IMR-90 (cell line): ENCODE measurements at regions not wholly inside any gene's neighbourhood (a gene's known extent, or its start where the extent isn't known, plus 50 kb on each side); places are given as distances from the start of the nearest gene placed in this dataset.

Experiments used
- ATAC-seq: fragments of 200-7000 bp; cut with Tn5 transposase; 2 replicates; pipeline ENCODE4 v1.9.1; 2020; ENCODE audit warnings: low read depth, mild to moderate bottlenecking, moderate library complexity
- BruUV-seq: library from RNA; stranded (reverse); fragments of 400-500 nt; replicated peaks from 2 replicates; lab custom pipeline; 2021; lab: Mats Ljungman, UMichigan
- CTCF ChIA-PET: fragments of 300-600 bp; formaldehyde crosslinking; extraction: SDS; loops from one replicate; lab custom pipeline; 2021; ENCODE audit warnings: antibody characterized with exemption; lab: Yijun Ruan, JAX
- POLR2A ChIA-PET: fragments of 300-600 bp; sonication (Branson Sonifier 250); formaldehyde crosslinking; loops from one replicate; lab custom pipeline; 2022; ENCODE audit warnings: antibody characterized with exemption; ENCODE audit not compliant: unreplicated experiment; lab: Charles Lee
- DNase-seq: peaks from one replicate; pipeline ENCODE4 v3.0.0; 2013
- H2AFZ ChIP-seq: replicated peaks from 2 replicates; pipeline ENCODE3; 2013; ENCODE audit warnings: low read length, mild to moderate bottlenecking; ENCODE audit not compliant: poor library complexity
- H2AK5ac ChIP-seq: 2 replicates; pipeline ENCODE4 v1.6.1; 2013; ENCODE audit warnings: low read depth, low read length, inconsistent platforms
- H2AK9ac ChIP-seq: replicated peaks from 2 replicates; pipeline ENCODE3; 2013; ENCODE audit warnings: mild to moderate bottlenecking, low read depth, low read length, moderate library complexity; ENCODE audit not compliant: poor library complexity
- H2BK120ac ChIP-seq: 2 replicates; pipeline ENCODE4 v1.6.1; 2013; ENCODE audit warnings: low read depth, low read length, inconsistent platforms
- H2BK15ac ChIP-seq: 3 replicates; pipeline ENCODE4 v1.6.1; 2013; ENCODE audit warnings: low read depth, low read length, inconsistent platforms
- H2BK20ac ChIP-seq: 2 replicates; pipeline ENCODE4 v1.6.1; 2013; ENCODE audit warnings: low read depth, mild to moderate bottlenecking, inconsistent platforms, low read length, moderate library complexity
- H2BK5ac ChIP-seq: 2 replicates; pipeline ENCODE4 v1.6.1; 2013; ENCODE audit warnings: mild to moderate bottlenecking, low read depth, low read length, inconsistent platforms; ENCODE audit not compliant: poor library complexity, severe bottlenecking
- H3K14ac ChIP-seq: replicated peaks from 2 replicates; pipeline ENCODE4 v1.6.1; 2013; ENCODE audit warnings: low read depth, low read length, inconsistent platforms
- H3K18ac ChIP-seq: 2 replicates; pipeline ENCODE4 v1.6.1; 2013; ENCODE audit warnings: low read depth, low read length, control low read depth
- H3K23ac ChIP-seq: 2 replicates; pipeline ENCODE4 v1.6.1; 2013; ENCODE audit warnings: low read depth, low read length, inconsistent platforms
- H3K27ac ChIP-seq: 2 replicates; pipeline ENCODE4 v1.5.1; 2013; ENCODE audit warnings: mild to moderate bottlenecking, control low read depth, low read length; ENCODE audit not compliant: insufficient read depth
- H3K27me3 ChIP-seq: 2 replicates; pipeline ENCODE4 v1.6.1; 2013; ENCODE audit warnings: low read length; ENCODE audit not compliant: control insufficient read depth, insufficient read depth
- H3K36me3 ChIP-seq: 2 replicates; pipeline ENCODE4 v1.6.1; 2013; ENCODE audit warnings: low read length, mixed read lengths; ENCODE audit not compliant: control insufficient read depth, insufficient read depth
- H3K4ac ChIP-seq: 2 replicates; pipeline ENCODE4 v1.6.1; 2013; ENCODE audit warnings: low read depth, low read length, inconsistent platforms
- H3K4me1 ChIP-seq: 2 replicates; pipeline ENCODE4 v1.6.1; 2013; ENCODE audit warnings: low read length, mixed read lengths; ENCODE audit not compliant: control insufficient read depth, insufficient read depth
- H3K4me2 ChIP-seq: 2 replicates; pipeline ENCODE4 v1.6.1; 2013; ENCODE audit warnings: low read depth, mild to moderate bottlenecking, control low read depth, low read length, moderate library complexity
- H3K4me3 ChIP-seq: 2 replicates; pipeline ENCODE4 v1.5.1; 2013; ENCODE audit warnings: low read depth, mild to moderate bottlenecking, control low read depth, low read length, moderate library complexity; ENCODE audit not compliant: insufficient read depth
- H3K56ac ChIP-seq: 2 replicates; pipeline ENCODE4 v1.6.1; 2013; ENCODE audit warnings: low read length, inconsistent platforms; ENCODE audit not compliant: insufficient read depth; ENCODE audit errors: extremely low read depth
- H3K79me1 ChIP-seq, 2 experiments: 2 replicates each; pipeline ENCODE4 v1.6.1; 2013; ENCODE audit warnings: low read length in 2 of 2, inconsistent platforms in 1 of 2, low read depth in 1 of 2
- H3K9ac ChIP-seq: 2 replicates; pipeline ENCODE4 v1.6.1; 2013; ENCODE audit warnings: low read depth, low read length, control low read depth
- H3K9me1 ChIP-seq: 2 replicates; pipeline ENCODE4 v1.6.1; 2013; ENCODE audit warnings: low read length, inconsistent platforms; ENCODE audit not compliant: insufficient read depth
- H3K9me3 ChIP-seq: 2 replicates; pipeline ENCODE4 v1.6.1; 2013; ENCODE audit warnings: low read length; ENCODE audit not compliant: control insufficient read depth, insufficient read depth
- H4K20me1 ChIP-seq: 2 replicates; pipeline ENCODE4 v1.6.1; 2013; ENCODE audit warnings: low read length, inconsistent platforms; ENCODE audit not compliant: insufficient read depth
- H4K5ac ChIP-seq: 2 replicates; pipeline ENCODE4 v1.6.1; 2013; ENCODE audit warnings: mild to moderate bottlenecking, low read depth, low read length, control low read depth
- H4K8ac ChIP-seq, 2 experiments: 2 replicates each; pipeline ENCODE4 v1.6.1; 2013; ENCODE audit warnings: low read depth in 2 of 2, low read length in 2 of 2, control low read depth in 1 of 2, inconsistent platforms in 1 of 2
- H4K91ac ChIP-seq: 2 replicates; pipeline ENCODE4 v1.6.1; 2013; ENCODE audit warnings: low read depth, low read length, inconsistent platforms; ENCODE audit not compliant: insufficient read depth
- BHLHE40 ChIP-seq: fragments of 150-350 bp; IDR thresholded peaks from 2 replicates; pipeline ENCODE4 v1.6.1; 2016; ENCODE audit warnings: mild to moderate bottlenecking, low read depth, low read length
- CTCF ChIP-seq: conservative IDR thresholded peaks from 2 replicates; pipeline ENCODE4 v1.5.1; 2012; ENCODE audit warnings: mild to moderate bottlenecking, low read depth, low read length, improper control_type of control experiment
- ELK1 ChIP-seq: fragments of 150-350 bp; IDR thresholded peaks from 2 replicates; pipeline ENCODE4 v1.6.1; 2016; ENCODE audit warnings: low read depth, mild to moderate bottlenecking, low read length, moderate library complexity, borderline replicate concordance
- FOS ChIP-seq: fragments of 150-350 bp; IDR thresholded peaks from 2 replicates; pipeline ENCODE4 v1.6.1; 2016; ENCODE audit warnings: low read depth, low read length
- MAFK ChIP-seq: IDR thresholded peaks from 2 replicates; pipeline ENCODE4 v1.6.1; 2012; ENCODE audit warnings: low read depth, low read length, improper control_type of control experiment
- MXI1 ChIP-seq: IDR thresholded peaks from 2 replicates; pipeline ENCODE4 v1.6.1; 2012; ENCODE audit warnings: low read depth, mild to moderate bottlenecking, low read length, moderate library complexity, borderline replicate concordance
- NFE2L2 ChIP-seq: fragments of 150-350 bp; IDR thresholded peaks from 2 replicates; pipeline ENCODE4 v1.6.1; 2016; ENCODE audit warnings: low read depth, mild to moderate bottlenecking, low read length
- RCOR1 ChIP-seq: IDR thresholded peaks from 2 replicates; pipeline ENCODE4 v1.6.1; 2012; ENCODE audit warnings: mild to moderate bottlenecking, low read length, improper control_type of control experiment; ENCODE audit not compliant: insufficient replicate concordance
- RFX5 ChIP-seq: IDR thresholded peaks from 2 replicates; pipeline ENCODE4 v1.8.0; 2012; ENCODE audit warnings: low read depth, mild to moderate bottlenecking, low read length, moderate library complexity
- USF2 ChIP-seq: fragments of 150-350 bp; IDR thresholded peaks from 2 replicates; pipeline ENCODE4 v1.6.1; 2017; ENCODE audit warnings: mild to moderate bottlenecking, antibody characterized with exemption, low read length, low read depth
- WGBS, 2 experiments: methylation state at CpG; one replicate each; pipeline versions ENCODE4 v1.1.5 to v1.1.7; 2013; ENCODE audit warnings: missing lambda C conversion rate in 2 of 2; ENCODE audit not compliant: insufficient read length in 1 of 2; ENCODE audit errors: extremely low coverage in 2 of 2; 5-methylcytosine and 5-hydroxymethylcytosine counted together
- dilution Hi-C: fragments of 300-500 bp; cut with HindIII; formaldehyde crosslinking; loops from one replicate; pipeline ENCODE4 v1.14.3; 2018; ENCODE audit warnings: low sequenced_read_pairs; ENCODE audit not compliant: unreplicated experiment
- in situ Hi-C: fragments of 300-500 bp; cut with MboI; formaldehyde crosslinking; loops from 3 replicates; pipeline ENCODE4 v1.14.3; 2019; ENCODE audit warnings: low sequenced_read_pairs, inconsistent platforms, mixed read lengths
- intact Hi-C: fragments of 100-400 bp; cut with micrococcal nuclease; formaldehyde crosslinking; loops from 2 replicates; pipeline ENCODE4 v1.10.0; 2022

- ATAC-seq, result no peak
- dilution Hi-C loops (no loop called here), in situ Hi-C loops (no loop called here), intact Hi-C loops (no loop called here)
- WGBS, 2 experiments, result no CpG with 5 or more reads among the region's 4 CpGs
- H2AK9ac ChIP-seq, result no peak overlapping the region
- POLR2A ChIA-PET, result no interaction called here
- no peak overlapping the region for H3K4me3 ChIP-seq
- H3K36me3 ChIP-seq, result no peaks in the 10 kb centered on the region
- H3K4ac ChIP-seq, result no peak overlapping the region
- no peak for TF ChIP-seq MAFK
- no peak for TF ChIP-seq NFE2L2
- no peak for TF ChIP-seq FOS
- TF ChIP-seq ELK1, result no peak
- no peak for TF ChIP-seq CTCF
- TF ChIP-seq RFX5, result no peak
- no peak for TF ChIP-seq MXI1
- no peak for TF ChIP-seq USF2
- no peak for TF ChIP-seq RCOR1
- no peak for TF ChIP-seq BHLHE40
- H3K27me3 ChIP-seq, result no peaks in the 10 kb centered on the region; the same call in 1 of the 2 replicates
- no peaks in the 10 kb centered on the region for H3K4me1 ChIP-seq
- no peak overlapping the region for H2BK20ac ChIP-seq
- H3K56ac ChIP-seq, result no peak overlapping the region
- H2BK120ac ChIP-seq, result no peak overlapping the region
- H2BK15ac ChIP-seq, result no peak overlapping the region
- H4K5ac ChIP-seq, result no peak overlapping the region
- no peak overlapping the region for H2BK5ac ChIP-seq
- H3K9me3 ChIP-seq, result no peaks in the 10 kb centered on the region
- H3K9me1 ChIP-seq, result no peaks in the 10 kb centered on the region
- DNase-seq, result no peak
- no peak overlapping the region for H3K9ac ChIP-seq
- H2AK5ac ChIP-seq, result no peak overlapping the region
- no peak overlapping the region for H4K8ac ChIP-seq
- H4K20me1 ChIP-seq, result no peaks in the 10 kb centered on the region
- CTCF ChIA-PET, result interaction anchor here (1.1 kb wide), 1 partner anchor 22 kb away, joined by 3 read pairs; no protein-coding TSS in a partner anchor
- no peak overlapping the region for H3K27ac ChIP-seq
- no peak overlapping the region for H4K91ac ChIP-seq
- BruUV-seq, result no TSS peak
- no peak overlapping the region for H2AFZ ChIP-seq
- no peak overlapping the region for H3K23ac ChIP-seq
- H3K79me1 ChIP-seq, result no peaks in the 10 kb centered on the region
- no peak overlapping the region for H3K14ac ChIP-seq
- no peak overlapping the region for H3K18ac ChIP-seq
- no peak overlapping the region for H3K4me2 ChIP-seq
Measured at GRCh38 chr2:158046121-158046880, 55.4 kb upstream of the UPP2 start.
